Liver (tissue), 8 donors: ENCODE measurements at regions not wholly inside any gene's neighbourhood (a gene's known extent, or its start where the extent isn't known, plus 50 kb on each side); places are given as distances from the start of the nearest gene placed in this dataset.

ENCODE experiments used
- DNase-seq: peaks from one replicate; pipeline ENCODE4 v3.0.0-alpha.2; 2017; ENCODE audit warnings: low spot score
- H3K27ac ChIP-seq, 2 donors: one replicate each; pipeline ENCODE4 v1.7.0; 2013; ENCODE audit warnings: inconsistent platforms in 2 of 2, low read length in 2 of 2, control low read depth in 1 of 2, low read depth in 1 of 2, mild to moderate bottlenecking in 1 of 2
- H3K27me3 ChIP-seq, 4 donors: one replicate each; pipeline versions ENCODE4 v1.6.1 to v1.7.0; 2013; ENCODE audit warnings: low read length in 3 of 4, inconsistent platforms in 1 of 4, mild to moderate bottlenecking in 1 of 4, moderate library complexity in 1 of 4; ENCODE audit not compliant: control insufficient read depth in 4 of 4, insufficient read depth in 4 of 4
- H3K36me3 ChIP-seq, 4 donors: one replicate each; pipeline versions ENCODE4 v1.6.1 to v1.7.0; 2013; ENCODE audit warnings: low read length in 3 of 4, mild to moderate bottlenecking in 3 of 4, low read depth in 1 of 4, moderate library complexity in 1 of 4; ENCODE audit not compliant: control insufficient read depth in 4 of 4, insufficient read depth in 3 of 4
- H3K4me1 ChIP-seq, 4 donors: one replicate each; pipeline versions ENCODE4 v1.6.1 to v1.7.0; 2013; ENCODE audit warnings: low read length in 3 of 4, mild to moderate bottlenecking in 3 of 4, moderate library complexity in 1 of 4; ENCODE audit not compliant: control insufficient read depth in 4 of 4, insufficient read depth in 4 of 4
- H3K4me3 ChIP-seq, 3 donors: one replicate each; pipeline versions ENCODE4 v1.6.1 to v1.7.0; 2013; ENCODE audit warnings: low read length in 3 of 3, control low read depth in 1 of 3, low read depth in 1 of 3, mild to moderate bottlenecking in 1 of 3
- H3K9ac ChIP-seq, 2 donors: one replicate each; pipeline ENCODE4 v1.7.0; 2013; ENCODE audit warnings: low read length in 2 of 2, mild to moderate bottlenecking in 2 of 2, moderate library complexity in 2 of 2, control low read depth in 1 of 2, low read depth in 1 of 2
- H3K9me3 ChIP-seq, 4 donors: one replicate each; pipeline versions ENCODE4 v1.6.1 to v1.7.0; 2013; ENCODE audit warnings: low read length in 3 of 4; ENCODE audit not compliant: control insufficient read depth in 4 of 4
- CTCF ChIP-seq: fragments of 150-350 bp; IDR thresholded peaks from 2 replicates; pipeline ENCODE4 v1.5.1; 2017; ENCODE audit warnings: improper control_type of control experiment, low read depth, low read length; ENCODE audit not compliant: missing input control
- EGR1 ChIP-seq, 2 donors: IDR thresholded peaks; 2 replicates each; pipeline ENCODE4 v1.6.1; 2016 to 2018; ENCODE audit warnings: antibody characterized with exemption in 2 of 2, low read depth in 2 of 2
- FOXA1 ChIP-seq: IDR thresholded peaks from 2 replicates; pipeline ENCODE4 v1.6.1; 2016; ENCODE audit warnings: antibody characterized with exemption
- FOXA2 ChIP-seq: IDR thresholded peaks from 2 replicates; pipeline ENCODE4 v1.6.1; 2016; ENCODE audit warnings: antibody characterized with exemption
- GABPA ChIP-seq, 2 donors: IDR thresholded peaks in 1 of 2; conservative IDR thresholded peaks in 1 of 2; 2 replicates each; pipeline ENCODE4 v1.6.1; 2016; ENCODE audit warnings: antibody characterized with exemption in 2 of 2, mild to moderate bottlenecking in 1 of 2, moderate library complexity in 1 of 2
- HNF4A ChIP-seq, 2 donors: conservative IDR thresholded peaks; 2 replicates each; pipeline ENCODE4 v1.6.1; 2016; ENCODE audit warnings: antibody characterized with exemption in 2 of 2, mild to moderate bottlenecking in 2 of 2
- JUND ChIP-seq, 2 donors: IDR thresholded peaks; 2 replicates each; pipeline ENCODE4 v1.6.1; 2016; ENCODE audit warnings: antibody characterized with exemption in 2 of 2
- RAD21 ChIP-seq, 2 donors: IDR thresholded peaks; 2 replicates each; pipeline ENCODE4 v1.6.1; 2016; ENCODE audit warnings: antibody characterized with exemption in 2 of 2, mild to moderate bottlenecking in 2 of 2
- REST ChIP-seq: IDR thresholded peaks from 2 replicates; pipeline ENCODE4 v1.6.1; 2016; ENCODE audit warnings: antibody characterized with exemption, mild to moderate bottlenecking
- ZBTB33 ChIP-seq: IDR thresholded peaks from 2 replicates; pipeline ENCODE4 v1.6.1; 2016; ENCODE audit warnings: antibody characterized with exemption
- WGBS: extraction: QIAGEN DNeasy Blood & Tissue Kit; methylation state at CpG from one replicate; pipeline ENCODE4 v1.1.7; 2013; 5-methylcytosine and 5-hydroxymethylcytosine counted together
- donor health status: healthy.
- donor health status: healthy.
- donor health status: healthy.
- donor health status: healthy.
- donor health status: healthy.

GRCh38 chr13:73521985-73522524 is 463.2 kb downstream of the KLF5 start (continued):
- no peak for TF ChIP-seq REST

GRCh38 chr13:73521290-73521624 is 462.5 kb downstream of the KLF5 start:
- no peak for TF ChIP-seq HNF4A (conservative IDR thresholded peaks at IDR 0.05)
- TF ChIP-seq JUND (IDR thresholded peaks at IDR 0.05), result no peak
- TF ChIP-seq ZBTB33, result no peak
- TF ChIP-seq RAD21 (IDR thresholded peaks at IDR 0.05), result no peak
- no peak for TF ChIP-seq REST
- TF ChIP-seq CTCF, result no peak
- TF ChIP-seq EGR1 (IDR thresholded peaks at IDR 0.05; ENCODE audit: low read depth in 2 of 2), result no peak
- no peak for TF ChIP-seq FOXA1
- no peak for TF ChIP-seq FOXA2
- TF ChIP-seq GABPA (IDR thresholded peaks at IDR 0.05 in 1 of 2, conservative IDR thresholded peaks at IDR 0.05 in 1 of 2), result no peak
- no peak for DNase-seq
- Histone ChIP-seq H3K9ac (no peak overlapping the region), H3K4me3 (no peak overlapping the region), H3K9me3 (no peaks in the 10 kb centered on the region), H3K36me3 (no peaks in the 10 kb centered on the region), H3K27ac (no peak overlapping the region), H3K27me3 (no peaks in the 10 kb centered on the region), H3K4me1 (no peaks in the 10 kb centered on the region)
- WGBS, result 35% methylated on average over 2 of the region's 2 CpGs
